ENCODE measurements at regions not wholly inside any gene's neighbourhood (a gene's known extent, or its start where the extent isn't known, plus 50 kb on each side); places are given as distances from the start of the nearest gene placed in this dataset.

DNA sequence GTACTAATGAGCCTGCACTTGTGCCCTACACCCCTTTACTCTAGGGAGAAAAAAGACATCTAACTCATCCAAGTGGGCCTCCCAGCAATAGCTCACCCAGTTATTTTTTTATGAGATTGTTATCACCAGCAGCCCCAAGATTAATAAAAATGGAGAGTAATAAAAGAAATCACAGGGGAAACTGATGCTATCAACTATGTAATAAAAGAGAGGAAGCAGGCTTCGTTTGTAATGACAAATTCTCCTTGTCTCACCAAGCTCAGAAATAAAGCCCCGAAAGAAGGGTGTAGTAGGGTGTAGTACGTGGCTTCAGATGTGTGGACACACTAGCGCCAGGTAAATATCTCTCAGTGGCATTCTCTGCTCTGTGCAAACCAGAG, 204.9 kb downstream of the USP12 start:
- H3K4me3 ChIP-seq (ENCODE audit: low read depth, low read length) = no peak overlapping the region
- TF ChIP-seq, protein P1, sequence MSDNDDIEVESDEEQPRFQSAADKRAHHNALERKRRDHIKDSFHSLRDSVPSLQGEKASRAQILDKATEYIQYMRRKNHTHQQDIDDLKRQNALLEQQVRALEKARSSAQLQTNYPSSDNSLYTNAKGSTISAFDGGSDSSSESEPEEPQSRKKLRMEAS (IDR thresholded peaks at IDR 0.05; ENCODE audit: low read depth, low read length) = no peak
- TF ChIP-seq MYC (IDR thresholded peaks at IDR 0.05; ENCODE audit: low read depth, low read length) (no peak), POLR2A (IDR thresholded peaks at IDR 0.05; ENCODE audit: extremely low read depth, insufficient read length) (no peak)
- TF ChIP-seq, protein P2, sequence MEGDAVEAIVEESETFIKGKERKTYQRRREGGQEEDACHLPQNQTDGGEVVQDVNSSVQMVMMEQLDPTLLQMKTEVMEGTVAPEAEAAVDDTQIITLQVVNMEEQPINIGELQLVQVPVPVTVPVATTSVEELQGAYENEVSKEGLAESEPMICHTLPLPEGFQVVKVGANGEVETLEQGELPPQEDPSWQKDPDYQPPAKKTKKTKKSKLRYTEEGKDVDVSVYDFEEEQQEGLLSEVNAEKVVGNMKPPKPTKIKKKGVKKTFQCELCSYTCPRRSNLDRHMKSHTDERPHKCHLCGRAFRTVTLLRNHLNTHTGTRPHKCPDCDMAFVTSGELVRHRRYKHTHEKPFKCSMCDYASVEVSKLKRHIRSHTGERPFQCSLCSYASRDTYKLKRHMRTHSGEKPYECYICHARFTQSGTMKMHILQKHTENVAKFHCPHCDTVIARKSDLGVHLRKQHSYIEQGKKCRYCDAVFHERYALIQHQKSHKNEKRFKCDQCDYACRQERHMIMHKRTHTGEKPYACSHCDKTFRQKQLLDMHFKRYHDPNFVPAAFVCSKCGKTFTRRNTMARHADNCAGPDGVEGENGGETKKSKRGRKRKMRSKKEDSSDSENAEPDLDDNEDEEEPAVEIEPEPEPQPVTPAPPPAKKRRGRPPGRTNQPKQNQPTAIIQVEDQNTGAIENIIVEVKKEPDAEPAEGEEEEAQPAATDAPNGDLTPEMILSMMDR (IDR thresholded peaks at IDR 0.05; ENCODE audit: low read depth, low read length) = no peak
- no peak for DNase-seq (ENCODE audit: low read depth)

DNA sequence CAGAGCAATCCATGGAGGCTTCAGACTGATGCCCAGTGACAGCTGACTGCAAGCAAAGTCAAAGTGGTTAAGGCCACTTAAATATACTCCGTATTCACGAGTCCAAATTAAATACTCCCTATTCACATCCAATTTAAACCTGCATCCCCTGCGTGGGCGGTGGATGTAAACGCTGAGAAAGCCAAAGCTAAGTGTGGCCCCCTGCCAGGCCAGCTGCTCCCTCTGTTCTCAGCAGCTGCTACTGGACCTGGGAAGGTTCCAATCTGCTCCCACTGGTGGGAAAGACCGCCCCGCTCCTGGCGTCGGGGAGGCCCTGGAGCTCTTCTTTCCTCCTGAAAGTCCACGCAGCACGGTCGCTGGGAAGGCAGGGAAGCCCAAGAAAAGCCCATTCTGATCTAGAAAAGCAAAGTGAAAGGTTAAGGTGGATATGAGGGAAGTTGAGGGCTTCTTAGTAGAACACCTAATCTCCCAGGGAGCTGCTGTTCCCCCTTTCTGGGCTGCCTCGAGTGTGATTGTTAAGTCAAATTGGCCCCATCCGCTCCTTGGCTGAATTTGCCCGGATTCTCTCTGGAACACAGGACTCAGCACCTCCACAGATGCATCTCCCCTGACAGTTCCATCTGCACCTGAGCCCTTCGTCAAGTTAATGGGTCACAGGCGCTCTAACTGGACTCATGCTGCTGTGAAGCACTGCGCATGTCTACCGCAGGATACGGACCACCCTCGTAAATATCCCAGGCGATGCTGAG, 205.5 kb downstream of the USP12 start:
- DNase-seq (ENCODE audit: low read depth) = no peak
- no peak overlapping the region for H3K4me3 ChIP-seq (ENCODE audit: low read depth, low read length)

DNA sequence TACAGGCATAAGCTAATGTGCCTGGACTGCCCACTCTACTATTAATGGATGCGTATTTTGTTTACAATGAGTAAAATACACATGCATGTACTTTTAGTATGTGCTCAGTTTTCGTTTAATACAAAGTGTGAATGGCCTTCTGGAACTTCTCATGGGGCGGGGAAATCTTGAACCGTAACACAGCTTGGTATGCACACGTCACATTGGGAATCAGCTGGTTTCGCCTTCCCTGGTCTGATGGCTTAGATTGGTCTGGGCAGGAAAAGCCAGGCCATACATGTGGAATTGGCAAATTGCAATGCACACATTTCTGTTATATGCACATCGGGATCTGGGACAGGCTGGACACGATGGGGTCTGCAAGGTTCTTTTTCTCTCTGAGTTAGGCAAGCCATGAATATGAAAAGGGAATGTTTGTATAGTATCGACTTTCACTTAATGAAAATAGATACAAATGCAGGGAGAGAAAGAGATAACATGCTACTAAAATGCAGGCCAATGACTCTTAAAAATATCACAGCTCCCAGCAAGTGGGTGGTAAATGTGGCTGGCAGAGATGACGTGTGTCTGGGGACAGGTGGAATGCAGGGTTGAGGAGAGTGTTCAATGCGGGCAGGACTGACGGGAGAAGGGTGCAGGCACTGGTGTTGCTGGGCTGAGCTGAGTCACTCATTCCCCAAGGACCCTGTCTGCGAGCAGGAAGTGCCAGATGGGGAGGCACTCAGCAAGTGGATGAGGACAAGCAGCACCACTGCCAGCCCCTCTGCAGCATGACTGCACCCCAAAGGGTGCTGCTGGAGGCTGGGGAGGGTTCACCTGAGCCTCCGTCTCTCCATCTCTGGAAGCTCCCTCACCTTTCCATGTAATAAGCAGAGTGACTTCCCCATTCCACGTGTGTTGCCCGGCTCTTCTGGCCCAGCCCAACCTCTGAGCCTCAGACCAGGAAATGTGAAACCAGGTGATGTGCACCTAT, 204.0 kb upstream of the GPR12 start:
- peak; percentile 97 for DNase-seq (ENCODE audit: low read depth)
- peak overlapping the region; percentile 7 for H3K4me3 ChIP-seq (ENCODE audit: low read depth, low read length)
- TF ChIP-seq MYC (IDR thresholded peaks at IDR 0.05; ENCODE audit: low read depth, low read length) (peak; percentile 75), POLR2A (IDR thresholded peaks at IDR 0.05; ENCODE audit: extremely low read depth, insufficient read length) (peak; percentile 37)
- TF ChIP-seq, protein P1 (IDR thresholded peaks at IDR 0.05; ENCODE audit: low read depth, low read length) = peak; percentile 67
- TF ChIP-seq, protein P2 (IDR thresholded peaks at IDR 0.05; ENCODE audit: low read depth, low read length) = no peak

More for the DNA sequence above, 205.5 kb downstream of the USP12 start:
- TF ChIP-seq POLR2A (IDR thresholded peaks at IDR 0.05; ENCODE audit: extremely low read depth, insufficient read length) (no peak), MYC (IDR thresholded peaks at IDR 0.05; ENCODE audit: low read depth, low read length) (no peak)
- TF ChIP-seq, protein P1 (IDR thresholded peaks at IDR 0.05; ENCODE audit: low read depth, low read length) = no peak
- TF ChIP-seq, protein P2 (IDR thresholded peaks at IDR 0.05; ENCODE audit: low read depth, low read length) = no peak

DNA sequence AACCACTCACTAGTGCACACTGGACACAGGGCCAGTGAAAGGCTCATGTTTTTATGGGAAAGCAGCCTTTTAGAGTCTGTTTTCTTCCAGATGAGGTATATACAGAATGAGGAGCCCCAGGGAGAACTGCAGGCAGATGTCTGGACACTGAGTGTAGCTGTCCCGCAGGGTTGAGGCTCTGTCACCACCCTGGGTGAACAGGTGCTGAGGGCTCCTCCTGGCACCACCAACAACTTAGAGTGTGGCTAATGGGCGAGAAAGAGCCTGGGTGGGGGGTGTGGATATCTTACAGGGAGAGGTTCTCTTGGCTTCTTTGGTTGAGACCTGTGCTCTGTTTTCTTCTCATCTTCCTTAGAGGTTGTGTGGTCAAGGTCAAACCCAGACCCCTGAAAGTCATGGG, 202.1 kb upstream of the GPR12 start:
- DNase-seq (ENCODE audit: low read depth) = no peak
- H3K4me3 ChIP-seq (ENCODE audit: low read depth, low read length) = no peak overlapping the region
- TF ChIP-seq, protein P1 (IDR thresholded peaks at IDR 0.05; ENCODE audit: low read depth, low read length) = no peak
- TF ChIP-seq, protein P2 (IDR thresholded peaks at IDR 0.05; ENCODE audit: low read depth, low read length) = no peak
- TF ChIP-seq POLR2A (IDR thresholded peaks at IDR 0.05; ENCODE audit: extremely low read depth, insufficient read length) = no peak
- TF ChIP-seq MYC (IDR thresholded peaks at IDR 0.05; ENCODE audit: low read depth, low read length) = no peak

DNA sequence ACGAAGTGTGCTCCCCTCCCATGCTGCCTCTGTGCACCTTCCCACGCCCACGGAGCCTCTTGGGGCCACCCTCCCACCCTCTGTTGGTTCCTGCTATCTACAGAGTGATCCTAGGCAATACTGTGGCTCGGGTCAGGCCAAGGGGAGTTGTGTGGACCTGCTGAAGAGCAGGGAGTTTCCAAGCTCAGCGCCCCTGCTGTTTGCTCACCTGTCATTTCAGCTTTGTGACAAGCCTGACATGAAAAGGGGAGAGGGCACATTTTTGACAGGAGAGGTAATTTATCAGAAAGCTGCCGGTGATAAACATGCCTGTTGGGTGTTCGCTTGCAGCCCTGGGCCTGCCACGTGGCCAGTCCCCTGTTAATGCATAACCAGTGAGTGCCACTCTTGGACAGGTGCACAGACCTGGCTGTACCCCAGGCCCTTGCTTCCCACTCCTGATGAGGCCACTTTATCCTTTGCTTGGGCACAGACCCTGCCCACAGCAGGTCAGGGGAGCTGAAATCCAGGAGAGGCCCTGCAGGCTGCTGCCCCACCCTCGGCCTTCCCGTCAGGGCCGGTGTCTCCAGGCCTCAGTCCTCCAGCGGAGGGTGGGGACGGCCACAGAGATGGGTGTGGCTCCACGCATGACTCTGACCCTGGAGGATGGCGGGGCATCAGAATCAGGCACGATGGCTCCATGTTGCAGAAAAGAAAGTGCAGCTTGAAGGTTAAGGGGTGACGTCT, 201.5 kb upstream of the GPR12 start:
- H3K4me3 ChIP-seq (ENCODE audit: low read depth, low read length) = no peak overlapping the region
- peak; percentile 68 for DNase-seq (ENCODE audit: low read depth)
- TF ChIP-seq, protein P1 (IDR thresholded peaks at IDR 0.05; ENCODE audit: low read depth, low read length) = no peak
- TF ChIP-seq, protein P2 (IDR thresholded peaks at IDR 0.05; ENCODE audit: low read depth, low read length) = no peak
- no peak for TF ChIP-seq POLR2A (IDR thresholded peaks at IDR 0.05; ENCODE audit: extremely low read depth, insufficient read length)
